ENCODE measurements at regions not wholly inside any gene's neighbourhood (a gene's known extent, or its start where the extent isn't known, plus 50 kb on each side); places are given as distances from the start of the nearest gene placed in this dataset.
"Not testable (repeated sequence)": the region's sequence is repeated elsewhere in the genome, so short reads cannot be mapped to it uniquely, and the experiment has no call there.

DNA sequence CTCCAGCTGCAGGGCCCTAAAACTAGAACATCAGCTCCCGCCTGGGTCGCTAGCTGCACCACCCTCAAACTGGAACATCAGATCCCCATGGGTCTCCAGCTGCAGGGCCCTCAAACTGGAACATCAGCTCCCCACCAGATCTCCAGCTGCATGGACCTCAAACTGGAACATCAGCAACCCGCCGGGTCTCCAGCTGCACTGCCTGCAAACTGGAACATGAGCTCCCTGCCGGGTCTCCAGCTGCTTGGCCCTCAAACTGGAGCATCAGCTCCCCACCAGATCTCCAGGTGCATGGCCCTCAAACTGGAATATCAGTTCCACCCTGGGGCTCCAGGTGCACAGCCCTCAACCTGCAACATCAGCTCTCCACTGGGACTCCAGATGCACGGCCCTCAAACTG lies 82.7 kb downstream of the TFRC start:
- H3K9me3 ChIP-seq (ENCODE audit: control insufficient read depth, low read length); H3K27ac ChIP-seq (ENCODE audit: low read depth in 1 of 2, low read length in 2 of 2); H3K27me3 ChIP-seq (ENCODE audit: control insufficient read depth in 1 of 2, insufficient read depth in 2 of 2, low read length in 1 of 2); intact Hi-C loops (cut with DNase I); ATAC-seq (ENCODE audit: low FRiP score); H3K4me1 ChIP-seq (ENCODE audit: control insufficient read depth in 1 of 2, insufficient read depth in 2 of 2, low read length in 2 of 2); H3K4me3 ChIP-seq (ENCODE audit: low read length in 2 of 2); H3K36me3 ChIP-seq (ENCODE audit: control insufficient read depth in 1 of 2, insufficient read depth in 2 of 2, low read length in 1 of 2): not testable (repeated sequence)
- DNase-seq: peak in 1 of 2 donors; percentile 52
- WGBS, 2 donors: 88 to 89% methylated on average over 6 of the region's 6 CpGs

GRCh38 chr3:195996314-195996713 lies 85.6 kb downstream of the TFRC start:
- intact Hi-C loops (cut with DNase I); H3K27me3 ChIP-seq (ENCODE audit: control insufficient read depth in 1 of 2, insufficient read depth in 2 of 2, low read length in 1 of 2); ATAC-seq (ENCODE audit: low FRiP score); H3K4me3 ChIP-seq (ENCODE audit: low read length in 2 of 2); H3K9me3 ChIP-seq (ENCODE audit: control insufficient read depth, low read length); H3K27ac ChIP-seq (ENCODE audit: low read depth in 1 of 2, low read length in 2 of 2); H3K36me3 ChIP-seq (ENCODE audit: control insufficient read depth in 1 of 2, insufficient read depth in 2 of 2, low read length in 1 of 2); H3K4me1 ChIP-seq (ENCODE audit: control insufficient read depth in 1 of 2, insufficient read depth in 2 of 2, low read length in 2 of 2): not testable (repeated sequence)
- 73 to 86% methylated on average over 6 to 16 of the region's 18 CpGs for WGBS, 2 donors
- DNase-seq: peak in 1 of 2 donors; percentile 62

DNA sequence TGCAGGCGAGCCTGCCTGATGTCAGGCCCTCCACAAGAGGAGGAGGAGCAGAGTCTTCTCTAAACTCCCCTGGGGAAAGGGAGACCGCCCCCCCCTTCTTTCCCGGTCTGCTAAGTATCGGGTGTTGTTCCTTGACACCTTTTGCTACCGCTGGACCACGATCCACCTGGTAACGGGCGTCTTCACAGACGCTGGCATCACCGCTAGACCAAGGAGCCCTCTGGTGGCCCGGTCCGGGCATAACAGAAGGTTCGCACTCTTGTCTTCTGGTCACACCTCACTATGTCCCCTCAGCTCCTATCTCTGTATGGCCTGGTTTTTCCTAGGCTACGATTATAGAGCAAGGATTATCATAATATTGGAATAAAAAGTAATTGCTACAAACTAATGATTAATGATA lies 86.0 kb upstream of the TNK2 start:
- H3K4me3 ChIP-seq (ENCODE audit: low read length in 2 of 2); ATAC-seq (ENCODE audit: low FRiP score); H3K27ac ChIP-seq (ENCODE audit: low read depth in 1 of 2, low read length in 2 of 2); H3K27me3 ChIP-seq (ENCODE audit: control insufficient read depth in 1 of 2, insufficient read depth in 2 of 2, low read length in 1 of 2); intact Hi-C loops (cut with DNase I); H3K36me3 ChIP-seq (ENCODE audit: control insufficient read depth in 1 of 2, insufficient read depth in 2 of 2, low read length in 1 of 2); H3K9me3 ChIP-seq (ENCODE audit: control insufficient read depth, low read length); H3K4me1 ChIP-seq (ENCODE audit: control insufficient read depth in 1 of 2, insufficient read depth in 2 of 2, low read length in 2 of 2): not testable (repeated sequence)
- peak; percentile 64 to 85 for DNase-seq
- 19 to 25% methylated on average over 11 to 14 of the region's 14 CpGs for WGBS, 2 donors

GRCh38 chr3:195993671-195994070 lies 85.3 kb upstream of the TNK2 start:
- ATAC-seq (ENCODE audit: low FRiP score); intact Hi-C loops (cut with DNase I); H3K4me3 ChIP-seq (ENCODE audit: low read length in 2 of 2); H3K9me3 ChIP-seq (ENCODE audit: control insufficient read depth, low read length); H3K27ac ChIP-seq (ENCODE audit: low read depth in 1 of 2, low read length in 2 of 2); H3K36me3 ChIP-seq (ENCODE audit: control insufficient read depth in 1 of 2, insufficient read depth in 2 of 2, low read length in 1 of 2); H3K27me3 ChIP-seq (ENCODE audit: control insufficient read depth in 1 of 2, insufficient read depth in 2 of 2, low read length in 1 of 2); H3K4me1 ChIP-seq (ENCODE audit: control insufficient read depth in 1 of 2, insufficient read depth in 2 of 2, low read length in 2 of 2): not testable (repeated sequence)
- peak in 1 of 2 donors; percentile 52 for DNase-seq
- 89% methylated on average over 10 to 11 of the region's 11 CpGs for WGBS, 2 donors

DNA sequence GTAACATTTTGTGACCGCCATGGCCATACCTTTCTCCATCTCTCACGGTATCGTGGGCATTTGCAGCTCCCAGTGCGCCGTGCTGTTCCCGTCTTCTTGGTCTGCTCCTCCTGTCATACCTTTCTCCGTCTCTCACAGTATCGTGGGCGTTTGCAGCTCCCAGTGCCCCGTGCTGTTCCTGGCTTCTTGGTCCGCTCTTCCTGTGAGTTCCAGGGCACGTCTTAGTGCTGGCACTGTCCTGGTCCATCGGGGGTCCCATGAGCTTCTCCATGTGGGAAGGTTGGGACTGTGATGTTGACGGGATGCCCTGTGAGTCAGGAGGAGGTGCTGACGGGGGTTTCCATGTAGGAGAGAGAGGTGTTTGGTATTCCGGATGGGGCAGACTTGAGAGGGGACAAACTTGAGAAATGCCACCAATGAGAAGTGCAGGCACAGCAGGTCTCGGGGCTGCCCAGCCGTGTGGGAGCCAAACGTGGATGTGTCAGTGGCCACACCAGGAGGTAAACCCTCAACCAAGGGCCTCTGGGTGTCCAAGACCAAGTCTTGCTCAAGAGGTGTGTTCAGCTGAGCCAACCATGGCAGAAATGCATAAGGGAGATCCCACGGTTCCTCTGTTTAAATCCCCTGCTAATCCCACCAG lies 84.7 kb upstream of the TNK2 start:
- H3K4me3 ChIP-seq (ENCODE audit: low read length in 2 of 2); H3K9me3 ChIP-seq (ENCODE audit: control insufficient read depth, low read length); H3K36me3 ChIP-seq (ENCODE audit: control insufficient read depth in 1 of 2, insufficient read depth in 2 of 2, low read length in 1 of 2); H3K27ac ChIP-seq (ENCODE audit: low read depth in 1 of 2, low read length in 2 of 2); H3K27me3 ChIP-seq (ENCODE audit: control insufficient read depth in 1 of 2, insufficient read depth in 2 of 2, low read length in 1 of 2); H3K4me1 ChIP-seq (ENCODE audit: control insufficient read depth in 1 of 2, insufficient read depth in 2 of 2, low read length in 2 of 2); ATAC-seq (ENCODE audit: low FRiP score); intact Hi-C loops (cut with DNase I): not testable (repeated sequence)
- peak in 1 of 2 donors; percentile 34 for DNase-seq
- WGBS, 2 donors: 93 to 95% methylated on average over 16 to 19 of the region's 20 CpGs

GRCh38 chr3:195991986-195992385 lies 83.6 kb upstream of the TNK2 start:
- 77 to 87% methylated on average over 7 to 9 of the region's 12 CpGs for WGBS, 2 donors
- intact Hi-C loops (cut with DNase I); H3K4me3 ChIP-seq (ENCODE audit: low read length in 2 of 2); H3K4me1 ChIP-seq (ENCODE audit: control insufficient read depth in 1 of 2, insufficient read depth in 2 of 2, low read length in 2 of 2); H3K27me3 ChIP-seq (ENCODE audit: control insufficient read depth in 1 of 2, insufficient read depth in 2 of 2, low read length in 1 of 2); ATAC-seq (ENCODE audit: low FRiP score); H3K27ac ChIP-seq (ENCODE audit: low read depth in 1 of 2, low read length in 2 of 2); H3K9me3 ChIP-seq (ENCODE audit: control insufficient read depth, low read length); H3K36me3 ChIP-seq (ENCODE audit: control insufficient read depth in 1 of 2, insufficient read depth in 2 of 2, low read length in 1 of 2): not testable (repeated sequence)
- DNase-seq: peak in 1 of 2 donors; percentile 40

GRCh38 chr3:195991243-195991642 lies 82.9 kb upstream of the TNK2 start:
- intact Hi-C loops (cut with DNase I); H3K4me3 ChIP-seq (ENCODE audit: low read length in 2 of 2); H3K27ac ChIP-seq (ENCODE audit: low read depth in 1 of 2, low read length in 2 of 2); H3K27me3 ChIP-seq (ENCODE audit: control insufficient read depth in 1 of 2, insufficient read depth in 2 of 2, low read length in 1 of 2); ATAC-seq (ENCODE audit: low FRiP score); H3K36me3 ChIP-seq (ENCODE audit: control insufficient read depth in 1 of 2, insufficient read depth in 2 of 2, low read length in 1 of 2); H3K9me3 ChIP-seq (ENCODE audit: control insufficient read depth, low read length); H3K4me1 ChIP-seq (ENCODE audit: control insufficient read depth in 1 of 2, insufficient read depth in 2 of 2, low read length in 2 of 2): not testable (repeated sequence)
- DNase-seq: peak in 1 of 2 donors; percentile 40
- 76 to 83% methylated on average over 11 to 12 of the region's 12 CpGs for WGBS, 2 donors

DNA sequence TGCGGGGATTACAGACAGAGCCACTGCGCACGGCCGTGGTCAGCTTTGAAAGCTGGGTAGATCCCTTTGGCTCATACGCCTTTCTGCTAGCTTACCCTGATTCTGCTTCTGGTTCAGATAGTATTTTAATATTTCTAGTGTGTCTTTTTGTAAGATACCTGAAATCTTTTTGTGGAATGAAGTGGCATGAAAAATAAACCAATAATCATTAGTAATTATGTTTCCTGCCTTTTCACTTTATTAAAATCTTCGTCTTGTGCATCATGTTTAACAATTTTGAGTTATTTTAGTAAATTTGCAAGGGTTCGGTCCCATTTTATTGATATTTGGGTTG lies 82.5 kb upstream of the TNK2 start:
- WGBS, 2 donors: 39 to 43% methylated on average over 7 of the region's 7 CpGs
- intact Hi-C loops (cut with DNase I); H3K27ac ChIP-seq (ENCODE audit: low read depth in 1 of 2, low read length in 2 of 2); H3K9me3 ChIP-seq (ENCODE audit: control insufficient read depth, low read length); H3K36me3 ChIP-seq (ENCODE audit: control insufficient read depth in 1 of 2, insufficient read depth in 2 of 2, low read length in 1 of 2); H3K27me3 ChIP-seq (ENCODE audit: control insufficient read depth in 1 of 2, insufficient read depth in 2 of 2, low read length in 1 of 2); ATAC-seq (ENCODE audit: low FRiP score); H3K4me1 ChIP-seq (ENCODE audit: control insufficient read depth in 1 of 2, insufficient read depth in 2 of 2, low read length in 2 of 2); H3K4me3 ChIP-seq (ENCODE audit: low read length in 2 of 2); DNase-seq: not testable (repeated sequence)

DNA sequence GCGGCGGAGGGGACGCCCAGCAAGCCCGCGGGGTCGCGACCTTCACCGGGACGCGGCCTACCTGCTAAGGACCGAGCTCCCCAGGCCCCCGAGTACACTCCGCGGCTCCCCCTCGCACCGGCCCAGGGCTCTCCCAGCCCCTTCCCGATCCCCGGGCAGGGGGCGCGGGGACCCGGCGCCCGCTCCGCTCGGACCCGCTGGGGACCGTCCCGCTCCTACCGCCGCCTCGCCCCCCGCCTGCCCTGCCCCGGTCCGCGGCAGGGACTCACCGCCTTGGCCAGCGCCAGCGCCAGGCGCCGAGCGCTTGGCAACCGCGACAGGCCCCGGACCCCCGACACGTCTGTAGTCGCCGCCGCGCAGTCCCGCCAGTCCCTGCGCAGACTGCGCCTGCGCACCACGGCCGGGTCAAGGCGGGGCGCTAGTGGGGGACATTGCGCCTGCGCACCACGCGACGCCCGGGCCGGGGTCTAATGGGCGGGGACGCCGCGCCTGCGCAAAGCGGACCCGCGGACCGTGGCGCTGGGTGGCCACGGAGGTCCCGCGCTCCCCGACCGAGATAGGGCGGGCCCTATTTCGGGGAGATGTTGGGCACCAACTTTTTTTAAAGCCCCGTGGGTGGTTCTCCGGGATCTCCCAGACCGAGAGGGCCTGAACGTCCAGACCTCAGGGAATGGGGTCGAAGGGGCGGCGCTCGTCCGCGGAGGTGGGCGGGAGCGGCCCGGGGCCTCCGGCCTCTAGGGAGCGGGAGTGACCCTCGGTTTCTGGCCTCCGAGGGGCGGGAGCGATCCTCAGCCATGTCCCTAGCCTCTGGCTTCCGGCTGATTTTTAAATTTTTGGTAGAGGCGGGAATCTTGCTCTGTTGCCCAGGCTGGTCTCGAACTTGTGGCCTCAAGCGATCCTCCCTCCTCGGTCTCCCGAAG lies 81.8 kb upstream of the TNK2 start:
- H3K27ac ChIP-seq (ENCODE audit: low read depth in 1 of 2, low read length in 2 of 2); H3K4me1 ChIP-seq (ENCODE audit: control insufficient read depth in 1 of 2, insufficient read depth in 2 of 2, low read length in 2 of 2); H3K9me3 ChIP-seq (ENCODE audit: control insufficient read depth, low read length); intact Hi-C loops (cut with DNase I); H3K36me3 ChIP-seq (ENCODE audit: control insufficient read depth in 1 of 2, insufficient read depth in 2 of 2, low read length in 1 of 2); H3K27me3 ChIP-seq (ENCODE audit: control insufficient read depth in 1 of 2, insufficient read depth in 2 of 2, low read length in 1 of 2): not testable (repeated sequence)
- DNase-seq: peak; percentile 97 to 98
- H3K4me3 ChIP-seq (ENCODE audit: low read length in 2 of 2): peak overlapping the region; percentile 33 to 72
- peak; percentile 94 for ATAC-seq (ENCODE audit: low FRiP score)
- 1 to 2% methylated on average over 41 to 91 of the region's 107 CpGs for WGBS, 2 donors

Measured in aorta (tissue), 5 donors.